Lower lobe of right lung (tissue), 2 donors: ENCODE measurements at regions not wholly inside any gene's neighbourhood (a gene's known extent, or its start where the extent isn't known, plus 50 kb on each side); places are given as distances from the start of the nearest gene placed in this dataset.

ENCODE experiments used
- ATAC-seq, 2 donors: fragments of 200-7000 bp; cut with Tn5 transposase; one replicate each; pipeline ENCODE4 v1.9.1; 2020 to 2022; ENCODE audit warnings: mild to moderate bottlenecking in 2 of 2, moderate library complexity in 2 of 2
- DNase-seq: peaks from one replicate; pipeline ENCODE4 v3.0.0-alpha.2; 2020
- H3K27ac ChIP-seq: fragments of 200-600 bp; one replicate; pipeline ENCODE4 v1.8.0; 2022
- H3K27me3 ChIP-seq: fragments of 200-600 bp; one replicate; pipeline ENCODE4 v1.8.0; 2022; ENCODE audit warnings: low read depth
- H3K36me3 ChIP-seq: fragments of 200-600 bp; one replicate; pipeline ENCODE4 v1.8.0; 2022; ENCODE audit warnings: mild to moderate bottlenecking
- H3K4me1 ChIP-seq: fragments of 200-600 bp; one replicate; pipeline ENCODE4 v1.8.0; 2022
- H3K4me3 ChIP-seq: fragments of 200-600 bp; one replicate; pipeline ENCODE4 v1.8.0; 2022; ENCODE audit warnings: mild to moderate bottlenecking
- H3K9me3 ChIP-seq: fragments of 200-600 bp; one replicate; pipeline ENCODE4 v1.8.0; 2022
- CTCF ChIP-seq: fragments of 200-600 bp; IDR thresholded peaks from one replicate; pipeline ENCODE4 v1.8.0; 2022; ENCODE audit warnings: antibody characterized with exemption, mild to moderate bottlenecking
- intact Hi-C: fragments of 100-400 bp; cut with DNase I; formaldehyde crosslinking; loops from one replicate; pipeline ENCODE4 v1.11.0; 2022
- donor health status: DM: no; HTN: yes; CAD: no; lungs with severe emphysema.

GRCh38 chr2:215514516-215514915, 78.6 kb upstream of the FN1 start:
- DNase-seq (peak; percentile 32), ATAC-seq (no peak)
- Histone ChIP-seq H3K9me3 (no peaks in the 10 kb centered on the region), H3K36me3 (no peaks in the 10 kb centered on the region), H3K4me3 (no peak overlapping the region), H3K27me3 (no peaks in the 10 kb centered on the region), H3K4me1 (no peaks in the 10 kb centered on the region), H3K27ac (no peak overlapping the region)
- intact Hi-C loops: no loop called here
- no peak for TF ChIP-seq CTCF

GRCh38 chr2:215511454-215512346, 75.8 kb upstream of the FN1 start:
- Histone ChIP-seq H3K27ac (no peak overlapping the region), H3K4me3 (no peak overlapping the region), H3K9me3 (no peaks in the 10 kb centered on the region), H3K27me3 (no peaks in the 10 kb centered on the region), H3K36me3 (no peaks in the 10 kb centered on the region), H3K4me1 (no peaks in the 10 kb centered on the region)
- ATAC-seq (no peak), DNase-seq (no peak)
- intact Hi-C loops: no loop called here
- TF ChIP-seq CTCF: no peak

DNA sequence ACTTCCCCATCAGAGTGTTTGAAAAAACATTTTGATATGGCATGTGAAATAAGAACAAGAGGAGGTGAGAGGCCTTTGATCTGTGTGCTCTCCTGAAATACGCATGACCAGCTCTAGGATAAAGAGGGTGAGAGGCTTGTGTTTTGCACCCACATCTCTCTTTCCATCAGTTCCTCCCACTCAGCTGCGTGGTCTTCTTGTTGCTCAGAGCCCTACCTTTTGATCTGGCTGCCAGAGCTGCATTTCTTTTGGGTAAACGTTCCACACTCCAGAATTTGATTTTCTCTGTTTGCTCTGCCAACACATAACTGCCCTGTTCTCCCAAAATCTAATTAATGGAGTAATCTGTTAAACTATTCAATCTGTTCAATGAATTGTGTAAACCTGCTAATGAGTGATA, 72.0 kb upstream of the FN1 start:
- no peak overlapping the region for H3K27ac ChIP-seq
- intact Hi-C loops: no loop called here
- H3K9me3 ChIP-seq: no peaks in the 10 kb centered on the region
- no peaks in the 10 kb centered on the region for H3K4me1 ChIP-seq
- H3K4me3 ChIP-seq: no peak overlapping the region
- no peak for TF ChIP-seq CTCF
- no peak for DNase-seq
- no peaks in the 10 kb centered on the region for H3K27me3 ChIP-seq
- no peak for ATAC-seq
- no peaks in the 10 kb centered on the region for H3K36me3 ChIP-seq

DNA sequence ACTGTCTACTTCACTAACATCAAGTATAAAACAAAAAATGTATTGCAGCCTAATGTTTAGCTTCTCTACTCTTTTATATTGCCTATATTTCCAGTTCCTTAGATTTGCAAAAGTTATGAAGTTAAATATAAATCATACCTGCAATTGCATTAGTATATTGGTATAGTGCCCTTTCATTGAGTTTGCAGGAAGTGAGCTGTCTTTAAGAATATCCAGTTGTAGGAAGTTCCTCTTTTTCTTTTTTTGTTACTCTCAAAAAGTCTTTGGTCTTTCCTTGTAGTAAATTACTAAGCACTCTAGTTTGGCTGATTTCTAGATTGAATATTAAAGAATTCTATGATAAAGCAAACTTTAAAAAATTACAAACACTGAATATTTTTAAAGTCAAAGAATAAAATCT, 71.3 kb upstream of the FN1 start:
- no peak for ATAC-seq
- no peak overlapping the region for H3K4me3 ChIP-seq
- TF ChIP-seq CTCF: no peak
- H3K4me1 ChIP-seq: no peaks in the 10 kb centered on the region
- no peaks in the 10 kb centered on the region for H3K27me3 ChIP-seq
- intact Hi-C loops: no loop called here
- no peak overlapping the region for H3K27ac ChIP-seq
- no peaks in the 10 kb centered on the region for H3K9me3 ChIP-seq
- H3K36me3 ChIP-seq: no peaks in the 10 kb centered on the region
- DNase-seq: no peak

DNA sequence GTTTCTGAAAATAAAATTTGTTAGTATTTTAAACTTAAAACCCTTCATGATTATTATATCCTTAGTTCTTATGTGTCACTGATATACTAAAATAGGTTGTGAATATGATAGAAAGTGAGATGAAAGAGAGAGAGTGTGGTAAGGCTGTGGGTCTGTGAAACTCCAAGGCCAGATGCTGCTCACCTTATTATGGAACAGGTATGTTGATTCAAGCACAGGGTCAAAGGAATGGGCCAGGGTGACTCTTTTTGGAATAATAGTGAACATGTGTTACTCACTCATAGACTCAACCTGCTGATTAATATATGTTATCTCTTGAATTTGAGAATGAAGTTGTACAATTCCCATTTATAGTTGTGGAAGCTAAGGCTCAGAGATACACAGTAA, 70.7 kb upstream of the FN1 start:
- Histone ChIP-seq H3K4me3 (no peak overlapping the region), H3K36me3 (no peaks in the 10 kb centered on the region), H3K27ac (no peak overlapping the region), H3K9me3 (no peaks in the 10 kb centered on the region), H3K4me1 (no peaks in the 10 kb centered on the region), H3K27me3 (no peaks in the 10 kb centered on the region)
- DNase-seq (no peak), ATAC-seq (no peak)
- intact Hi-C loops: no loop called here
- no peak for TF ChIP-seq CTCF
